NCI-H1105 treated with DMSO at 0.1 percent for 48 hours (cell line): ENCODE measurements at regions not wholly inside any gene's neighbourhood (a gene's known extent, or its start where the extent isn't known, plus 50 kb on each side); places are given as distances from the start of the nearest gene placed in this dataset.
A peak's percentile ranks its signal among the peaks of the same experiment; 100 is the strongest.

Source experiments
- DNase-seq: peaks from one replicate; lab custom pipeline; 2025; lab: John Stamatoyannopoulos, UW

- peak; percentile 81 for DNase-seq
Measured at GRCh38 chr14:39988939-39989338, 556.7 kb upstream of the FBXO33 start.

- DNase-seq: no peak
Measured at GRCh38 chr14:39984323-39984722, 552.1 kb upstream of the FBXO33 start.

- no peak for DNase-seq
Measured at GRCh38 chr14:39977198-39977597, 545.0 kb upstream of the FBXO33 start.

DNA sequence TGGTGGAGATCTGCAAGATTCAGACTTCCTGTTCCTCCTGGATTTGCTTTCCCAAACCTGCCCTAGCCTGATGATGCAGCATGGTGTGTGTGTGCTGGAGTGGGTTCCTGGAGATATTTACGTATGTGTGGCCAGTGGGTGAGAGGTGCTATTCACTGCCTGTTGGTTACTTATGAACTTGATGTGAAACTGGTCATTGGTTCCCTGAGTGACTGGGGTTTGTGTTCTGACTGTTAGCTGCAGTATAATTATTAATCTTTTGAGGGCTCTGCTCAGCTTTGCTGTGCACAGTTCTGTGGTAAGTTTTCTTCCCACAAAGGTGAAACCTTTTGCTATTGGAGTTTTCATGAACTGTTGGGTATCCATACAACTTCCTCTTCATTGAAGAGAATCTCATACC, 541.8 kb upstream of the FBXO33 start:
- no peak for DNase-seq

DNA sequence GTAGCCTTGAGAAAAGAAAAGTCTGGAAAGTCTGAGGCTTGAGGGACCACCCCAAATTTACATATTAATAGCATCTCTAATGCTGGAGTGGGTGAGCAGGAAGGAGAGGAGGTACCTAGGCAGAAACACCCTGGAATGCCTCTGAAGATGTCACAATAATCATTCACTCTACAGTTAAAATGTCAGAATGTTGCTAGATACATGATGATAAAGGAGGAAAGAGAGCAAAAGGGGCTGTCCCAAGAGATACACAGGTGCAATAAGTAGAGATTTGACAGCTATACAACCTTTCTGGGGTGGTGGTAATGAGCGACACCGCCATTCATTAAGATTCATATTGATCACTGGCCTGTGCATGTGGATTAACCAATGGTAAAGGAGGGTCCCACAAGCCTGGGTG, 540.5 kb upstream of the FBXO33 start:
- no peak for DNase-seq

DNA sequence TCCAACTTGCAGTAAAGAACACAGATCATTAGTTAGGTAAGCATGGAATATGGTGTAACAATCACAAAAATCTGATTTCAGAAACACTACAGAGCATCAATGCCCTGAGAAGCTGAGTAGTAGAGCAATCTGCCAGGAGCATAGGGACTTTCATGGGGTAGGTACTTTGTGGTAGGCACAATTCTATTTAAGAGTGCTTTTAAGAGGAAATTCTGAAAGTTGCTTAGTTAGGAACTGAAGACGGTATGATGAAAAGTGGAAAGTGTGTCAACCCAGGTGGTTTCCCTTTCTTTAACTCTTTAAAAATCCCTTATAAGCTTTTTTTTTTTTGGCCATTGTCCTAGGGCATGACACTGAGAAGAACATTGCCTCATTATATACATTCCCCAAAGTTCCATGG, 535.7 kb upstream of the FBXO33 start:
- DNase-seq: no peak

GRCh38 chr14:39957987-39958386, 525.8 kb upstream of the FBXO33 start:
- DNase-seq: no peak

- no peak for DNase-seq
Measured at GRCh38 chr14:39957290-39957689, 525.1 kb upstream of the FBXO33 start.

DNA sequence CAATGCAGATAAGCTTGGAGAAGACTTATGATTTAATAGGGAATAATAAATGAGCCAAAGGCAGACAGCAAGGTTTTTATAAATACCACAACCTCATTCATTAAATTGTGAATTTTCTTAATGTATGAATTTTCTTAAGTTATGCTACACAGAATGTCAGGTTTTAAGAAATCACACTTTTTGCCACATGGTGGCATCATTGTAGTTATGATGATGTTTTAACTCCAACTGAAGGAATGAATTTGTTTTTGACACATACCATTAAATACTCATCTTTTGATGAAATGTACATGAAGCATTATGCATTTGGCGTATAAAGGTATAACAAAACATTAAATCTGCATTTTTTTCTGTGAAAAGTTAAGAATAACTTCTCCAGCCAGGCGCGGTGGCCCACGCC, 524.1 kb upstream of the FBXO33 start:
- DNase-seq: no peak

DNA sequence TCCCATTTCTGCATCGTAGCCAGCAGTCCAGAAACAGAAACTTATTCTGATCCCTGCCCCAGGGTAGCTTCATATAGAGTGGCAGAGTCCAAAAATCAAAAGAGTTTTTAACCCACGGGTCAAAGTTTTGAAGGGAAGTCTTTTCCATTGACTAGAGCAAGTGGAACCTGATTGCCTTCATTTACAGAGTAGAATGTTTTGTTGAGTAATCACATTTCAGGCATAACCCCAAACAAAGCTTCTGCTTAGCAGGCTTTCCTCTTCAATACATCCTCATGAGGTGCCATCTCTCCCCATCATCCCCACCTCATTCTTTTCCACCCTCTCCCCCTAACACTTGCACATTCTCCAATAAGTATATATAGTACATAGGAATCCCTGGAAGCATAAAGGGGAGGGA, 516.0 kb upstream of the FBXO33 start:
- no peak for DNase-seq

DNA sequence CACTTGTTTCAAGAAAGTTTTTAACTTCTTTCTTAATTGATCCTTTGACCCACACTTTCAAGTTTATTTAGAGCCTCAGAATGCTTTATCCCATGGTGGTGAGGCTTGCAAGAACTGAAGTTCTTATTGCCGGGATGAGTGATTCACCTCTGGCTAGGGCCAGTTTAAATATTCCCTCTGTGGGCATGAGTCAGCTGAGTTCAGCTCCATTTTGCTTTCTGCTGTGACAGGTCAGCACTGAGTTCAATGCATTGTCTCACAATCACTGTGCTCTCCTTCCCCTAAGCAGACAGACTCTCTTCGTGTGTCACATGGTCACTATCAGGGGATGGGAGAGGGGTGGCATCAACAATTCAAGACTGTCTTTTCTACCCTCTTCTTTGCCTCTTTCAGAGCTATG, 514.6 kb upstream of the FBXO33 start:
- DNase-seq: no peak

DNA sequence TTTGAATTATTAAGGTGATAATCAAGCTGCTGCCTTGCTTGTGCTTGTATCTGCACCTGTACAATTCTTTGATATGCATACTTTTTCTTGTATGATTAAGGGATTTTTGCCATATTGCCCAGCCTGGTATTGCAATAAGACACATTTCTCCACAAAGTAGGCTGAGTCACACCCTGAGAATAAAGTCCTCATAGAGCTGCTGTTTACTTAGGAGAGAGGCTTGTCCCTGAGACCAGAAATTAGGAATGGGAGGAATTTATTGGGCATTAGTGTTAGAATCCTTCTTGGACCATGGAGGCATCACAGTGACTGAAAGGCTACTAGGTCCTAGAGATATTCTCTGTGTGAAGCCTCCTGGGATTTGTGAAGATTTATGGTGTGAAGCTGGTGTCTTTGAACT, 506.8 kb upstream of the FBXO33 start:
- DNase-seq: no peak

GRCh38 chr14:39912192-39913100, 480.2 kb upstream of the FBXO33 start:
- DNase-seq: no peak

DNA sequence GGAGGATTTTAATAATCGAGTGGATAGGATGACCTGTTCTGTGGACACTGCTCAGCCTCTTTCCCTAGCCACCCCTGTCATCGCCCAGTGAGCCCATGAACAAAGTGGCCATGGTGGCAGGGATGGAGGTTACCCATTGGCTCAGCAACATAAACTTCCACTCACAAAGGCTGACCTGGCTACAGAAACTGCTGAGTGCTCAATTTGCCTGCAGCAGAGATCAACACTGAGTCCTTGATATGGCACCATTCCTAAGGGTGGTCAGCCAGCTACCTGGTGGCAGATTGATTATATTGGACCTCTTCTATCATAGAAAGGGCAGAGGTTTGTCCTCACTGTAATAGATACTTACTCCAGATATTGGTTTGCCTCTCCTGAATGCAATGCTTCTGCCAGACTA, 465.4 kb upstream of the FBXO33 start:
- no peak for DNase-seq

DNA sequence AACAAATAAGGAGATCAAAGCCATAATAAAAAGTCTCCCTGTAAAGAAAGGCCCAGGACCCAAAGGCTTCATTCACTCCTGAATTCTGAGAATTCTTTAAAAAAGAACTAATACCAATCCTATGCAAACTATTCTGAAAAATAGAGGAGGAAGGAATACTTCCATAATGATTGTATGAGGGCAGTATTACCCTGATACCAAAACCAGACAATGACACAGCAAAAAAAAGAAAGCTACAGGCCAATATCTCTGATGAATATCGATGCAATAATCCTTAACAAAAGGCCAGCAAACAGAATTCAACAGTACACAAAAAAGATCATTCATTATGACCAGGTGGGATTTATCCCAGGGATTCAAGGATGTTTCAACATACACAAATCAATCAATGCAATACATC, 457.8 kb upstream of the FBXO33 start:
- DNase-seq: no peak

DNA sequence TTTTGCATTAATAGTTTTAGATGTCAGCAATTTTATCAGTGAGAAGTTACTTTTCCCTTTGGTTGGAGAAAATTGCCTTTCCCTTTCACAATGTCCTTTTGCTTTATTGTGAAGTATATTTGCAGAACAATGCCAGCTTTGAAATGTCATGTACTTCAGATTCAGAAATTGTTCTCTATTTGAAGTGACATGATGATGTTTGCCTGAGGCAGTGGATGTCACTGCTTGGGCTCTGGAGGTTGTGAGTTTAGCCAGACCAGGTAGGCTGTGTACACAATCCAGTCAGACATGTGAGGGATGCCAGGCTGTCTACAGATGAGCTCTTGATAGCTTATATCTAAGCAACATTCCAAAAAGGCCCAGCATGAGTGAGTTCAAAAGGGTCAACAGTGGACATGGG, 451.9 kb upstream of the FBXO33 start:
- no peak for DNase-seq

GRCh38 chr14:39880965-39881364, 448.7 kb upstream of the FBXO33 start:
- DNase-seq: no peak

DNA sequence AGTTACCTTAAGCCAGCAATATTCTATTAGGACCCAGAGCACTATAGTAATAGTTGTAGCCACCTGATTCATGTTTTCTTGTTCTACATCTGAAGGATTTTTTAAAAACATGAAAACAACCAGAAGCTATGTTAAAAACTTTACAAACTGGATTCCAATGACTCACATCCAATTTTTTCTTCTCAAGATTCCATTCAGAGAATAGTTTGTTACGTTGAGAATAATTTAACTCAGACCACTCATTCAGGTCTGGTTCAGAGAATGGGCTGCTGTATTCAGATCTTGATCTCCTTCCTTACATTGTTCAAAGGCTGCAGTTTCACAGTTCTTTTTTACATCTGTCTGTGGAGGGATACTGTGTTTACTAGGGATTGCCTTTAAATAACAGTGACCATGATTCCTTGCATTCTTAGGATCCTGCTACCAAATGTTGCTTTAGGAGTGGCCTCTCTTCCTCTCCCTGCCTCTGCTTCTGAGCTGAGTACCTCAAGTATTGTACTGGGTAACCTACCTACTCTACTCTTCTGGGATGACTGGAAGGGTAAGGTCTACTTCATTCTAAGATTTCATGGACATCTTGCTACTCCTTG, 448.0 kb upstream of the FBXO33 start:
- no peak for DNase-seq

DNA sequence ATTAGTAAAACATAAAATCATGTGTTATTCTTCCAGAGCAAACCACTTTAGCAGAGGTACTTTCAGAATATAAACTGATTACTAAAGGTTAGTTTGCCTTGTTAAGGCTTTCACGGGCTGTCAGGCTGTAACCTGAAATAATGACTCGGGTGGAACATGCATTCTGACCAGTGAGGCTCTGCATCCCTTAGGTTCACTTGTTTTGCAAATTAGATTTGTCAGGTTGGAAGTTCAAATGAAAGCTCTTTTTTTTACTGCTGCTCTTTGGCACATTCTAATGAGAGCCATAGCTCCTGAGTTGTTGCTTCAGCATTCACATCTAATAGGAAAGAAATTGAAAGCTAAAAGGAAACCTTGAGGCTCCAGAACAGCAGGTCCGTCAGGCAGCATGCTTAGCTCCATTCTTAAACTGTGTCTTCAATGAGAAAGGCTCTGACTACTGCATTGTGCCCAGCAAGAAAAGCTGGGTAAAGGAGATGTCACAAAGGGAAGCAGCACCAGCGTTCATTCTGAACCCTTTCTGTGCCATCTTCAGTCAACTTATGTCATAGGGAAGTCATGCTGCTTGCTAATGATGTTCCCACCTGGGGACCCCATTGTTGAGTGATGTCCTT, 445.5 kb upstream of the FBXO33 start:
- no peak for DNase-seq

DNA sequence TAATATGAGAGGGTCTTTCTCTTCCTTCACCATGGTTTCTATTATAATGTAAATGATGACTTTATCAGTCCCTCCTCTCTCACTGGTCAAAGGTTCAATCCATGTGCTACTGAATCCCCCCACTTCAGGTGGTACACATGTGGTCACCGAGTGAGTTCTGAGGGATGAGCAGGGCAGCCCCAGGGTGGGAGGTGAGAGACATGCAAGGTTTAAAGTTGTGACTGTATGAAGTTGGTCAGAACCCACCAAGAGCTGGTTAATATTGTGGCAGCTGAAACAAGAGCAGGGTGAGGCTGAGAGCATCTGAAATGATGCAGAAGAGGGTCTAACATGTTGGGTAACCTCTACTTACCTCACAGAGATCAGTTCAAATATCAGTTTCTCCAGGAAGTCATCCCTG, 444.7 kb upstream of the FBXO33 start:
- DNase-seq: no peak

- DNase-seq: no peak
Measured at GRCh38 chr14:39875028-39875427, 442.8 kb upstream of the FBXO33 start.

DNA sequence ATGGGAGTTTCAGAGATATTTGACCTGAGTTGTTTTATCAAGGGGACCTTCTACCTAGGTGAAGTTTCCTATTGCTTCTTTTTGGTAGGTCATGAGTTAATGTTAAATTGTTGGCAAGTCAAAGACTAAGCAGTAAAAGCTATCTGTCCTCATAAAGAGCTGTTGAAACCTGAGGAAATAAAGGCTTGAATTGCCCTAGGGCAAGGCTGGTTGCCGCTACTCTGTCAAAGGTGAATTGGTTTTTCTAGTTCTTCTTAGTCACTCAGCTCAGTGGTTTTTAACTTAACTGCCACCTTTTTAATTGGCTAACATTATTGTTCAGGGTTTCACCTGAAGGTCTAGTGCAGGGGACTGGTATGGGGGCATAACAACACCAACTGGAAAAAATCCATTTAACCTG, 441.6 kb upstream of the FBXO33 start:
- DNase-seq: peak; percentile 17

DNA sequence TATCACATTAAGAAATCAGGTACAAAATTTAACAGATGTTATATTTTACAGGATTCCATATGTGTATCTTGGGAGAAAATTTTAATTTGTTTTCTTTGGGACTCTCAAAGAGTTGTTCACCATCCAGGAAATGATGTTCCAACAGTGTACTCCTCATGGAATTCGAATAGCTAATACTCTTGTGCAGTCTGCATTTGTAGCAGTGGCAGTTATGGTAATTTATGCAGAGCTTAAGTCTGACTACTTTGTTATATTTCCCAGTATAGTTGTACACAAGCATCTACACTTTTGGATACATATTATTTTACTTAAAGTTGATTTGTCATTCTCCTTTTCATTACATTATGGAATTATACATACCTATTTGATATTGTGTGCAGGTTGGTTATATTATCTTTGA, 436.7 kb upstream of the FBXO33 start:
- DNase-seq: no peak
